ENCODE measurements at regions not wholly inside any gene's neighbourhood (a gene's known extent, or its start where the extent isn't known, plus 50 kb on each side); places are given as distances from the start of the nearest gene placed in this dataset.

DNA sequence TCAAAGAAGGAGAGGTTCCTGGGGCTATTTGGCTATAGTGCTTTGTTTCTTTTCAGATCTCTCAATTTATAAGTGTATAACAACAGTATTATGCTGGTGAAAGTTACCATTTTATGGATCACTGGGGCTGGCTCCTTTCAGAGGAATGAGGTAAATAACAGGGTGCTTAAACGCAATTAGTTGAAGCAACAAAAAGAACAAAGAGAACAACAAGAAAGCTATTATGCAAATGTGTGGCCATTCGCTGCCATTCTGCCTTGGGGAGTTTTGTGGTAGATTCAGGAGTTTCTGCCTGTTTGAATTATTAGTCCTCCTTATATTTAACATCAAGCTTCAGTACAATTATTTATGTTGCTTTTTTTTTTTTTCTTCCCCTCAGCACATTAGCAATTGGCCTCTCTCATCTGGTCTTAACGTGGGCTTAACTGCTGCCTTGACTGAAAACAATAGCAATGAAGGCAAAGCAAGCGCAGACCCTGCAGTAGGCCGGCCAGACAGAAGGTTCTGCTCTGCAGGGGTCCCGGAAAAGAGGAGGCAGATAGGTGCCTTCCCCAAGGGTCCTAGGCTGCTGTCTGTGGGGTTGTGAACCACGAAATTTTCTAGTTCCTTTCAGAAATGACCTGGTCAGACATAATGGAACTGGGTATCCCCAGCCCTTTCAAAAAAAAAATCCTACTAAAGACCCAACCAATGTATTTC is 339.9 kb upstream of the PODXL start:
- no peak for DNase-seq

DNA sequence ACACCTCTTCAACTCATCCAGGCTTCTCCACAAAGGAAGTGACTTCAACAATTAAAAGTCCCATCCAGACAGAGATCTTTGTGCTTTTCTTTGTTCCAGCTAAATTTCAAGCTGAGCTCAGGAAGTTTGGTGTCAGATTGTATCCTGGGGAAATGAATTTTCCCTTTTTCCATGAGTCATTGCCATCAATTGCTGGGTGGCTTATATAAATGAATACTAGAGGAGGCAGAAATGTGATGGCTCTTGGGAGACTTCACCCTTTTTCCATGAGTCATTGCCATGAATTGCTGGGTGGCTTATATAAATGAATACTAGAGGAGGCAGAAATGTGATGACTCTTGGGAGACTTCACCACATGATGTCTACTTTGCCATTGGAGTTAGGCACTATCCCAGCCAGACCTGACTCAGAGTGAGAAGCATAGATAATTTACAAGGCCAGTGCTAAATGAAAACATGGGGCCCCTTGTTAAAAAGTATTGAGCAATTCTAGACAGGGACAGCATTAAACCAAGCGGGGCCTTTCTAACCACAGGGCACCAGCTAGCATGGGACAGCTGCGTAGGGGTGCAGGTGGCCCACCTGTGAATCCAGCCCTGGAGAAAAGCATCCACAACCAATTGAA is 339.2 kb upstream of the PODXL start:
- DNase-seq = no peak

DNA sequence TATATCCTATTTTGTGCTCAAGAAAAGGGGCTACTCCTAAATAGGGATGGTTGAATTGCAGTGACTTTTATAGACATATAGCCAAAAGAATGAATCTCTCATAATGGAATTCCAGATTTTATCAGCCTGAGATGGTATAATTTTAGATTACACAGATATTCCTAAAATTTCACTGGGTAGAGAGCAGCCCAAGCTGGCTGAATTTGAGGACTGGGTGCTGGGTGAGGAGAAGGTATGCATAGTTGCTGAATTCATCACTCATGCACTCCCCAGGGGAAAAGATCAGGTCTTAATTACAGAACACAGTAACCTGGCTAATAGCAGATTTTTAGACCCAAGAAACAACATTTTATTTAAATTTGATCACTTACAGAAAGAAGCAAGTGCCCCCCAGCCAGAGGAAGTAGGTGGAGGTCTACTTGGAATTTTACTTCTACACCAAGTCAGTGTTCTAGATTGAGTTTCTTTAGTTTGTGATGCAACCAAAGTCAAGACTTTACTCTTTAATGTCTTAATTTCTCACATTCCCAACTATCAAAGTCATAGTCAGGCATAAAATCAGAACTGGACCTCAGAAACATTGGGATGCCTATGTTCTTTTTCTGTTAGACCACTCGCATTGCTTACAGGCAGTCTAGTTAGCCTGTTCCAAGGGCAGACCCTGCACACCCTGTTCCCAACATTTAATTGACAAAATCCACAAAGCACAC is 337.4 kb upstream of the PODXL start:
- no peak for DNase-seq

DNA sequence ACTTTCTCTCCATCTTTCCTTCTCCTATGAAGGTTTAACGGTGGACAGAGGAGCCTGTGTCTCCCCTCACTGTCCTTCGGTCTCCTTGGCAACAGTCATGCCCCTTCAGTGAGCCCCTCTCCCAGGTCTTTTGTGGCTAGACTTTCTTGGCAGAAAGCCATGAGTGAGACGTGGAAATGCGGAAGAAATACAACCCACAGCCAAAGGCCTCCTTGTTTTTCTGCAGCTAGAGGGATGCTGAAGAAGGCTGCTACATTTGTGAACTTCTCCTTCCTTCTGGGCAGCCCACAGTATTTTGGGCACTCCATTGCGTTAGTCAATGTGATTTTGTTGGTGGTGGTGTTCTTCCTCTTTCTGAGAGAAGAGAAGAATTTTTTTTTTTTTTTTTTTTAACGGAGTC is 333.7 kb upstream of the PODXL start:
- DNase-seq = no peak

DNA sequence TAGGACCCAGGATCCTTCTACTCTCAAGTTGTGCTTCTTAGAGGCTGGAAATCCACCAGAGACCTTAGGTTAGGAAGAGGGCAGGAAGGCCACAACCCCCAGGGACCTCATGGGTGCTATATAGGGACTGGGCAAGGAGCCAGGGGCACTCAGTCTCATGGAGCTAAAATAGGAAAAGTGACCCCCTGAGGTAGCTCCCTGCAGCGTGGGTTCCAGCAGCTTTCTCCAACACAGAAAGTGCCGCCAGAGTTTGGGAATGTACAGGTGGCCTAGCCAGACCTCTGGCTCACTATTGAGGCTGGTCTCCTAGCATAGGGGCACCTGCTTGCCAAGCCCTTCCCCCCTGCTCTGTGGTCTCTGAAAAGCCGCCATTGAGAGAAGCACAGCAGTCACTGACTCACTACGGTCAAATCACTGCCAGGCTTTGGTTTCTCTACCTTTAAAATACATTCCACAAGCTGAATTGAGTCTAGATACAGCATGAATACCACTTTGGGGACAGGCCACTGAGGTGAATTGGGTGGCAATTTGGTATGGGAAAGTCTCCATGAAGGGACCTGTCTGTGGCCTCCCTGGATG is 333.2 kb upstream of the PODXL start:
- DNase-seq = no peak

DNA sequence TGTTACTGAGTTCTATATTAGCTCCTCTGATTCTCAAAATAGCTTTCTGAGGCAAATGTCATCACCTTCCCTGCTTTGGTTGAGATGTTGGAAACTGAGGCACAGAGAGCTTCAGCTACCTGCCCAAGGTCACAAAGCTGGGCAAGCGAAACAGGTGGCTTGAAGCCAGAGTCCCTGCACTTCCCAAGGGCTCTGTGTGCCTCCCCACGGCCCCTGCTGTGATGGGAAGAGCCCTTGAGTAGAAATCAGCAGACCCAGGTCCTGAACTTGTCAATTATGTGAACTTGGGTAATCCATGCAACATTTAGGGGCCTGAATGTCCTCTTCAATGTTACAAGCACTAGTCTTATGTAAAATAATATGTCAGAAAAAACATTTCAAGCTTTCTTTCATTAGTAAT is 327.3 kb upstream of the PODXL start:
- no peak for DNase-seq

DNA sequence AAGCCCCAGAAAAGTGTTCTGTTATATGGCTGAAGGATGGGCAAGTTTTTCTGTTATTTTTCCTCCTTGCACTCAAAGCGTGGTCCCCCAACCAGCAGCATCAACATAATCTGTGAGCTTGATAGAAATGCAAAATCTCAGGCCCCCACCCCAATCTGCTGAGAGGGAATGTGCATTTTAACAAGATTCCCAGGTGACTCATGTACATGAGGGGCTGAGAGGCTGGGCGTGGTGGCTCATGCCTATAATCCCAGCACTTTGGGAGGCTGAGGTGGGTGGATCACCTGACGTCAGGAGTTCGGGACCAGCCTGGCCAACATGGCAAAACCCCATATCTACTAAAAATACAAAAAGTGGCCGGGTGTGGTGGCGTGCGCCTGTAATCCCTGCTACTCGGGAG is 326.8 kb upstream of the PODXL start:
- DNase-seq = no peak

DNA sequence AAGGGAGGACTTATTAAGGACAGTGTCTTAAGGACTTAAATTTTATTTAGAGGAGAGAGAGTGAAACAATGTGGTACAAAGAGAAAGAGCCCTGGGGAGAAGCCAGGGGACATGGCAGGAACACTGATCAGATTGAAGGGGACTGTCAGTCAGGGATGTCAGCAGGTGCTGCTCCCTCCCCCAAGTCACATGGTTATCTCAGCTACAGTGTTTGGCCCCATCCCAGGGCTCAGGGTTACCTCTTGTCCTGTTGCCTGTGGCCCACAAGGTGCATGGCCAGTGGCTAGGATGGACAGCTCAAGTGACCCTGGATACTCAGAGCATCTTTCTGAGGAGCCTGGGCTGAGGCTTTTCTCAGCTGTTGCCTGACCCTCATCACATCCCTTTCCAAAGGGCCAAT is 325.9 kb upstream of the PODXL start:
- DNase-seq = no peak

DNA sequence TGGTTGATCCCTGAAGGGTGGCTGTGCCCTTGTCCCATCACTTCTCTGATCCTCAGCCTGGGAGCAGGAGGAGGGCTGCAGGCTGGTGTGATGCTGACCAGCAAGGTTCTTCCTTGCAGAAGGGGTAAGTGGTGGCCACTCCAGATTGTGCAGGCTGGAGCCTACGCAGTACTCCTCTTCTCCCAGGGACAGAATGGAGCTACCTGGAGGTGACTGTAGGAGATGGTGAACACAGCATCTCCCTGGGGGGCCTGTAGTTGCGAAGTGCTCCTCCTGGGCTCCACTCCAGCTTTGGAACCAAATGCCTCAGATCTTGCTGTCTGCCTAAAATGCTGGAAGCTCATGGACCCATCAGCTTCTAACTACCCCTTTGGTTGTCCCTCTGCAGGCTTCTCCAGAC is 323.6 kb upstream of the PODXL start:
- no peak for DNase-seq

DNA sequence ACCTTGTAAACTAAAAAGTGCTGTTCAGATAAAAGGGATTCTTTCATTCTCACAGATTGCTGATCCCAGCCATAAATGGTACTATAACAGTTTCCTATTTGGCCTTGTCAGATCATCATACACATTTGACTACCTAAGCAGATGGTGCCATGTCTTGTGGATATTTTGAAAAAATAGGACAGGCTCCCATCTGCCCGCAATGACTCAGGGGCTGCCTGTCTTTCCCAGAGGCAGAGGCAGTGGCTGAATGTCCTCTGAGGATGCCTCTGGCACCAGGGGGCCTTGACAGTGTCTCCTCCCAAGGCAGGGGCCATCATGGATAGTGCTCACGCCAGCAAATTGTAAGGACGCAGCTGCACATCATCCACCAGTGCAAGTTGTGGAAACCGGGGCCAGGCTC is 323.0 kb upstream of the PODXL start:
- no peak for DNase-seq

DNA sequence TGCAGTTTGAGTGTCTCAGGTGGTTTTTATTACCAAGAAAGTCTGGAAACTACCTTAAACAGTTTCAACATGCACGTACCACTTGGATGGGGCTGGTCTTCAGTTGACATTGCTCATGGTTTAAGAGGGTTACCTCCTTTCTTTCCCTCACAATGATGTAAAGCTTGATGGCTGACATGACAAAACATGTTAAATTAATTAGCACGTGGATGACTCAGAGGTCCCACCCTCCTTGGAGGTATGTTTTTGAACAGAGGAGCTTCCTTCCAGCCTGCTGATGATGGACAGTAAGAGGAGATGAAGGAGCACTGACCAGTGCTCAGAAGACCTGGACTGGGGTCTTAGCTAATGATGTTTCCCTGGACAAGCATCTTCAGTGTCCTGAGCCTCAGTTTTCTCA is 322.3 kb upstream of the PODXL start:
- DNase-seq = no peak

DNA sequence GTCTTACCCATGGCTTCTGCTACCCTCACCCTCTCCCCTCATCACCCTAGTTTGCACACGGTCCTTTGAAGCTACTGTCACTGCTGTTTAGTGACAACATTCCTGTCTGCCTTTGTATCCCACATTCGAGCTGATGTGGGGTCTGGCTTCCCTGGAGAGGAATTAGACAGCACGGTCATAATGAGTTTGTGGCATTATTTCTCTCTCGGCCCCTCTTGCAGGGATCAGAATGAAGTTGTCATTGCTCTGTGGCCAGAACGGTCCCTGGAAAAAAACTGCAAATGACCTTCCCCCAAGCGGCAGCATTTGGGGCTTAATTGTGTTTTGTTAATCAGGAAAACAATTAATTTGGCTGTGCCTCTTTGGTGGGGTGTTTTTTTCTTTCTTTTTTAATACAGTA is 317.2 kb upstream of the PODXL start:
- no peak for DNase-seq

DNA sequence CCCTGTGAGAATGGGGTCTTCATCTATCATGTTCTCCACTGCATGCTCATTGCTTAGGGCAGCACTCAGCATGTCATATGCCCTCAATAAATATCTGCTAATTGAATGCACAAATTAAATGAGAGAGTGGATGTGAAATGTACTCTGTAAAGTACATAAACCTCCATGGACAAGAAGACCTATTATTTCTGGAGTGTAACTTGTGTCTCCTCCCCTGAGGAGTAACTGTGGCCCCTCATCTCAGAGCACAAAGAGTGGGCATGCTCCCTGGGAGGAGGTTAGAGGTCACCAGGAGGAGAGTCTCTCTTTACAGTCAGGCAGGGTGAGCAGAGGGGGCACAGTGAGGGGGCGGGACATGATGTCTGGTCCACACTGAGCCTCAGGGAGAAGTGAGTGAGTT is 313.6 kb upstream of the PODXL start:
- DNase-seq = no peak

DNA sequence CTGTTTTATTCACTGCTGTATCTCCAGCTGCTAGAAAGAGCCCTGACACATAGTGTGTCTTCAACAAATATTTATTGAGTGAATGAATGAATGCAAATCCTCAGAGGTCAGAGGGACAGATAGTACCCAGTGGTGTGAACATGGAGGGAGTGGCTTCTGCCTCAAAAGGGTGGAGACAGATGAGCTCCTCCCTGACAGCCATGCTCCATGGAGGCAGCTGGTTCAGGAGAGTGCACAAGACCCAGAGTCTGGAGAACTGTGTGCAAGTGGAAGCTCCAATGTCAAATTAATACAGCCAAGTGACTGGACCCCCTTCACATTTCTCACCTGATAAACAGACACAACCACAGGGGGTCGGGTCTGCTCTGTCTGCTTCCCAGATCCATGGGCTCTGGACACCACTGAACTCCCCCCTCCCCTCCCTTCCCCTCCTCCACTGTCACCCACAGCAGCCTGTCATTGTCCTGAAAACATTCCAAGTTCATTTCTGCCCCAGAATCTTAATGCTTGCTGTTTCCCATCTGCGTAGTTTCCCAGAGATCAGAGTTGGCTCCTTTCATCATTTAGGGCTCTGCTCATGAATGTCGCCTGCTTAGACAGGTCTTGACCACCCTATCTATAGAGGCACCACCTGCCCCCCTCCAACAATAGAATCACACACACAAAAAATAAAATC is 312.9 kb upstream of the PODXL start:
- DNase-seq = no peak

DNA sequence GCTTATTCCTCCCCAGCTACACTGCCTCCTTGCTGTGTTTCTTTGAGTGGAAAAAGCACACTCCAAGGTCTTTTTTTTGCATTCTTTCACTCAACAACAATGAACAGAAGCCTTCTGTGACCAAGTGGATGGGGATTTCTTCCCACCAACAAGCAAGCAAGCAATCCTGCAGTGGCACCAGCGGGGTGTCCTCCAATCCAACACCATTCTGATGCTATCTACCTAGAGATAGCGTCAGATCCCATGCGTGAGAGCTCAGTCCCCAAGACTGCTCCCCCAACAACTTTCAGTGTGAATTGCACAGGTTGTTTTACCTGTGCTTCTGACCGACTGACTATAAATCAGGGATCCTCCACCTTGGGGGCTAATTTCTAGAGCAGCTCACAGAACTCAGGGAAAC is 311.0 kb upstream of the PODXL start:
- DNase-seq = no peak

DNA sequence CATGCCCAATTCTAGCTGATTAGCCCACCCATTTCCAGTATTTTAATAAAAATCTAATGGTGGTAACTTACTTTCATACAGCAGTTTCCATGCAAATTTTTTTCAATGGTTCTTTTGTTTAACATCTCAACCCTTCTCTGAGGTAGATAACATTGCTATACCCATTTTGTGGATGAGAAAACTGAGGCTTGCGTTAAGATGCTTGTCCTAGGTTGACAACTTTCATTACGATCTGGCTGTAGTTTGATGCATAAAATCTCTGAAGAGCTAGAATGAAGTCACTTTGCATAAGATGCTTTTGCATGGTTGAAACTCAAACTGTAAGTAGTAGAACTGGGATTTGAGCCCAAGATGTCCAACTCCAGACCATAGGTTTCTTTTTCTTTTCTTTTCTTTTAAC is 309.5 kb upstream of the PODXL start:
- no peak for DNase-seq

DNA sequence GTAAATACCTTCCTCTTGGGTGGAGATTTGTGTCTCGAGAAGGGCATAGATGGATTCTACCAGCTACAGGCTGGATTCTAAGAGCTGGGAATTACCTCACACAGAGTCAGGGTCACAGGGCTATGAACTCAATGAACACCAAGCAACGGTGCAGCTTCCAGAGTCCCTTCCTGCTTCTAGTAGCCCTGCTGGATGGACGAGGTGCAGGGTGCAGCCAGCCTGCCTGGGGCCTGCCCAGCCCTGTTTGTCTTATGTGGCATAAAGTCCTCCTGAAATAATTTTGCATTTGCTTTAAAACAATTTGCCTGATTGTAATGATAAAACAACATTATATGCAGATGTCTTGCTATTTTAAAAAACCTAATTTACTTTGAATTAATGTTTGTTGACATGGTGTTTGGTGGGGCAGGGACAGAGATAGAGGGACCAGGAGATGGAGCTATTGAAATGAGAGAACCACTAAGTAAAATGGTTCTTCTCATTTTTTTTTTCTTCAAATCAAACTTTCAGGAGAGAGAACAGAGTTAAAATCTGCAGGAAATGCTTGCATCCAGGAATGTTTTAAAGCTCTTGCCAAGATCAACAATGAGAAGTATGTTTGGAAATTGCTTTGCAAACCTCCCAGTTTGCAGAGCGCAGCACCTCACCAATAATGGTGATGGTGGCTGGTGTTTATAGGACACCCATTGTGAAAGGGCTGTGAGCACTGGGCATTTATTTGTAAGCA is 305.4 kb upstream of the PODXL start:
- DNase-seq = no peak

DNA sequence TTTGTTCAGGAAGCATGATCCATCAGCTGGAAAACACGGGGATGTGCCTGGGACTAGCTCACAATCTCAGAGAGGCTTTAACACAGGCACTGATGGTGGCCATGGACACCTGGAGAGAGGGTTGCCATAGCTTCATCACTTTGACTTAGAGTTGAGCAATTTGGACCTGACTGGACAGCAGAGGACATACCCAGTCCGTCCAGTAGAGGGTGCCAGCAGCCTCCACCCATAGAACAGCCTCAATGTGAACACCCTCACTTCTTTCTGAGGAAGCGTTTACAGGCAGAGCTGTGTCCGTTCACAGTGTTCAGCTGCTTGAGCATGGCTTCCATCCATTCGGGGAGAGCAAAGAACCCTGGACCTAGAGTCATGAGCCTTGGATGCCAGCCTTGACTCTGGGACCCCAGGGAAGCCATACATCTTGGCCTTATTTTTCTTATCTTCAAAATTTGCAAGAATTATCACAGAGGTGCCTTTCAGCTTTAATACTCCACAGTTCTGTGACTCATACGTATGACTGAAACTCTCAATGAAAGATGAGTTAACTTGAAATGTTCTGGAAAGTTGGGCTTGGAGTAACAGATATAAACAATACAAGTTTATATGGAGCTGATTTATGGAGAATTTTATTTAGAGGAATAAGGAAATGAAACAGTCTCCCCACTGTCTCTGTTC is 302.9 kb upstream of the PODXL start:
- peak; percentile 6 for DNase-seq

DNA sequence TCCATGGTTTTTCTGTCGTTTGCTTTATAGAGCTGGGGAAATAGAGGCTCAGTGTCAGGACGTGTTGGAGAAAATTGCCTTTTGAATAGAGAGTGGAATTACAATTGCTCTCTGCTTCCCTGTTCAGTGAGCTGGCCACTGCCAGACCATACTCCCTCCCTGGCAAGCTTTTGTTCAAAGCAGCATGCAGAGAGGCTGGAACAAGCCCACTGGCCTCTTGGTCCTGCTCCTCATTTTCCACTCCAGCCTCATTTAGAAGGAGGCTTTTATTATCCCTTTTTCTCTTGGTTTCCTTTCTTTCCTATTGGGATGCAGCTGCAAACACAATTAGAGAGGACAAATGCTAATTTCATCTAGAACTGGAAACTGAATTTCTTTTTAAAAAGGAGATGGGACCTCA is 302.2 kb upstream of the PODXL start:
- no peak for DNase-seq

DNA sequence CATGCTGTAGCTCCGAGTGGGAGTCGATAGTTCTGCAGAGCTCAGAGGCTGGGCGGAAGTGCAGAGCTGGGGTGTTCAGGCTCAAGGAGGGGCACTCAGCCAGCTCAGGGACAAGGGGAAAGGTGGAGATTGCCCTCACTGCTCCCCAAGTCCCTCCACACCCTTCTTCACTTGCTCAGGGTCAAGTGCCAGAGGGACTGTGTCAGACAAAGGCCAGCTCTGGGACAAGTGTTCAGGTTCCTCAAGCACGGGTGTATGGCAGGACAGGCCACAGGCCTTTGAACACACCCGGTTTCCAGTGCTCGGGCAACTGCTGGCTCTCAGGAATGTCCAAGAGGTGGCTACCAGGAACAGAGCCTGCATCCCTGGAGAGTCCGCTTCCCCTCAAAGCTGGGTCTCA is 293.0 kb upstream of the PODXL start:
- DNase-seq = no peak

DNA sequence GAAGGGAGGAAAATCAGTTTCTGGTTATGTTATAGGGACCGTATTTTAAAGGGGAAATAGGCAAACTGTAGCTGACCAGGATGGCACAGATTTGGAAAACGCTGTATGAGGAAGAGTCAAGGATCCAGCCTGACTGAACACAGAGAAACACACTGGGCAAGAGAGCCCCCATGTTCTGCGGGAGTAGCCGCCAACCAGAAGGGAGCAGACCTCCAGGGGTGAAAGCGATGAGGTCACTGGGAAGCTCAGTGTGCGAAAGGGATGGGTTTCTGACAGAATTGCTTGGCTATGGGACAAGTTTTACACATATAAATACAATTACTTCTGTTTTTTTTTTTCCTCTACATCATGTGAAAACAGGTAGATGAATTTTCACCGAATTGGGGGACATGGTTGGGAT is 291.6 kb upstream of the PODXL start:
- no peak for DNase-seq

DNA sequence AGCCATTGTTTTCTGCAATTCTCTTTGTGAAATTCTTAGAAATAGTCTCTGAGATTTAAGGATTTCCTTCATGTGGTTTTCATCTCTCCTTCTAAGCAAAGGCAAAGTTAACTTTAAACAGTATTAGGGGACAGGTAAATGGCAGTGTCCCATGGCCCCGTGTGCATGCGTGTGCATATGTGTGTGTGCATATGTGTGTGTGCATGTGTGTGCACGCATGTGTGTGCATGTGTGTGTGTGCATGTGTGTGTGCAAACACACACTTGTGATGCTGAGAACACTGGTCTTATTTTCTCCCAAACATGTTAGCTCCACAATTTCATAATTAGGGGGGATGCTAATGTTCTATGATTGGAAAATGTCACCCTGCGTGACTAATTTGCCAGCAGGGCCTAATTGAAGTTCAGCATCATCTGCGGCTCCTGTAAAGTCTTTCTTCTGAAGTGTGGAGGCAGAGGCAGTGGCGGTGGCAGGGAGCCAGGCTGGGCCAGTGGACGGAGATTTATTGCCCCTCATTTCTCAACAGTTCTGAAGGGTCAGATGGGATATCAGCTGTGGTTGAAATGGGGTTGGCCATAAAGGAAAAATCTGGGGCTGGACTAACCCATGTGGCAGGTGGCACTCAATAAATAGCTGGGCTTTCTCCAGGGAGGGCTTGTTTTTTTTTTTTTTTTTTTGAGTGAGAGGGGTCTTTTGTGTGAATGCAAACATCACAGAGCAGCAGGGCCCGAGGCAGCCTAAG is 289.3 kb upstream of the PODXL start:
- no peak for DNase-seq
